ENCODE measurements at regions not wholly inside any gene's neighbourhood (a gene's known extent, or its start where the extent isn't known, plus 50 kb on each side); places are given as distances from the start of the nearest gene placed in this dataset.

DNA sequence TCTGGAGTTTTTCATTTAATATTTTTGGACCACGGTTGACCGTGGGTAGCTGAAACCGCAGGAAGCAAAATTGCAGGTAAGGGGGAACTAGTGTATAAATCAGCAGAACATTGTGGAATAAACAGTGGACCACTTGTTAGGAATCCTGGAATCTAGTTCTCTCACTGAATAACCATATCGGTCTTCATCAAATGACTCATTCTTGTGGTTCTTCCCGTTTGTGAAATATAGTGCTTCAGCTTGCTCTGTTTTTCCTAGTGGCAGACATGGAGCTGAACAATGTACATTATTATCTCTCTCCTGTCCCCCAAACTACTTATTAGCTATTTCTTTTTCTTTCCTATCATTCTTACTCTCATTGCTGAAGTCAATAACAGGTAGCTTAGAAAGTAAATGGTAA, 61.9 kb downstream of the HSPA13 start:
- no peak for DNase-seq (ENCODE audit: low spot score)
- no peak overlapping the region for H3K4me3 ChIP-seq
- no peak overlapping the region for H3K27ac ChIP-seq
- WGBS: 67% methylated on average over 5 of the region's 5 CpGs
- H3K36me3 ChIP-seq: no peaks in the 10 kb centered on the region
- no peaks in the 10 kb centered on the region for H3K9me3 ChIP-seq
- H3K27me3 ChIP-seq (replicated peaks; ENCODE audit: insufficient read depth): no peaks in the 10 kb centered on the region
- H3K4me1 ChIP-seq (replicated peaks): no peaks in the 10 kb centered on the region
- TF ChIP-seq POLR2AphosphoS5 (IDR thresholded peaks at IDR 0.05) (no peak), POLR2A (IDR thresholded peaks at IDR 0.05) (no peak)
- TF ChIP-seq, protein P1, sequence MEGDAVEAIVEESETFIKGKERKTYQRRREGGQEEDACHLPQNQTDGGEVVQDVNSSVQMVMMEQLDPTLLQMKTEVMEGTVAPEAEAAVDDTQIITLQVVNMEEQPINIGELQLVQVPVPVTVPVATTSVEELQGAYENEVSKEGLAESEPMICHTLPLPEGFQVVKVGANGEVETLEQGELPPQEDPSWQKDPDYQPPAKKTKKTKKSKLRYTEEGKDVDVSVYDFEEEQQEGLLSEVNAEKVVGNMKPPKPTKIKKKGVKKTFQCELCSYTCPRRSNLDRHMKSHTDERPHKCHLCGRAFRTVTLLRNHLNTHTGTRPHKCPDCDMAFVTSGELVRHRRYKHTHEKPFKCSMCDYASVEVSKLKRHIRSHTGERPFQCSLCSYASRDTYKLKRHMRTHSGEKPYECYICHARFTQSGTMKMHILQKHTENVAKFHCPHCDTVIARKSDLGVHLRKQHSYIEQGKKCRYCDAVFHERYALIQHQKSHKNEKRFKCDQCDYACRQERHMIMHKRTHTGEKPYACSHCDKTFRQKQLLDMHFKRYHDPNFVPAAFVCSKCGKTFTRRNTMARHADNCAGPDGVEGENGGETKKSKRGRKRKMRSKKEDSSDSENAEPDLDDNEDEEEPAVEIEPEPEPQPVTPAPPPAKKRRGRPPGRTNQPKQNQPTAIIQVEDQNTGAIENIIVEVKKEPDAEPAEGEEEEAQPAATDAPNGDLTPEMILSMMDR (IDR thresholded peaks at IDR 0.05): no peak
- intact Hi-C loops (cut with DNase I): no loop called here

DNA sequence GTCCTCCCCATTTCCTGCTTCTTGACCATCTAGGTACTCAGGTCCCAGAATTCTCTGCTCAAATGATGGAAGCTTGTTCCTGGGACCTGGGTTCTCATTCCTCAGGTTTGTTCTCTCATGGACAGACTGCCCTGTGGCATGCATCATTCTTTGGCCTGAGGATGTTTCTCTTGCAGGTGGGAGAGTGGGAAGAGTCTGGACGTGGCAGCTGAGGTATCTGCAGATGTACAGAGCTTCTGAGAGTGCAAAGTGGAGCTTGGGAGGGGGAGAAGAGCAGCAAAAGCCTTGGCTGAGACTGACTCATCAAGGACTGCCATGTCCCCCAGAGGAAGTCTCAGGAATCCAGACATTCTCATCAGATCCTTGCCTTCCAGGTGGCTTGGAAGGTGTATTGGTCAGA, 63.1 kb downstream of the HSPA13 start:
- DNase-seq (ENCODE audit: low spot score): no peak
- 71% methylated on average over 1 of the region's 1 CpG for WGBS
- no peaks in the 10 kb centered on the region for H3K4me1 ChIP-seq (replicated peaks)
- TF ChIP-seq, protein P1 (IDR thresholded peaks at IDR 0.05): no peak
- TF ChIP-seq POLR2A (IDR thresholded peaks at IDR 0.05) (no peak), POLR2AphosphoS5 (IDR thresholded peaks at IDR 0.05) (no peak)
- no peaks in the 10 kb centered on the region for H3K27me3 ChIP-seq (replicated peaks; ENCODE audit: insufficient read depth)
- H3K27ac ChIP-seq: no peak overlapping the region
- intact Hi-C loops (cut with DNase I): loop anchor here (2.0 kb wide), 1 partner anchor 15 kb away; no protein-coding TSS in a partner anchor
- H3K4me3 ChIP-seq: no peak overlapping the region
- no peaks in the 10 kb centered on the region for H3K9me3 ChIP-seq
- H3K36me3 ChIP-seq: no peaks in the 10 kb centered on the region

DNA sequence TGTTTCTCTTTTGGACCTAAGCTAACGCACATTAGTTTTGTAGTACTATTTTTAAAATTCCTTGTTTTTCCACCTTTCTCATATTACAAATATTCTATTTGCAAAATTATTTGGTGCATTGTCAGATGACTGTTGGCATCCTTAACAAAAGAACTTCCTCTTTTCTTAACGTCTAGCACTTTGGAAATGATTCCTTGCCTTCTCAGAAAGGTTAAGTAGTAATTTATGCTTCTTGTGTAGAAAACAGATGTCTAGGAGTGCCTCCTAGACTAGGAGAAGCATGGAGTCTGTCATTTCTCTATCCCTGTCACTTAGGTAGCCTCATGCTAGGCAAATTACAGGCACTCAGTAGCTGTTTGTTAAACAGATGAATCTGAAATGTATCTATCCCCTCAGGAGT, 64.4 kb downstream of the HSPA13 start:
- H3K36me3 ChIP-seq: no peaks in the 10 kb centered on the region
- DNase-seq (ENCODE audit: low spot score): no peak
- H3K27ac ChIP-seq: no peak overlapping the region
- 38% methylated on average over 2 of the region's 2 CpGs for WGBS
- H3K9me3 ChIP-seq: no peaks in the 10 kb centered on the region
- H3K4me3 ChIP-seq: no peak overlapping the region
- H3K4me1 ChIP-seq (replicated peaks): no peaks in the 10 kb centered on the region
- H3K27me3 ChIP-seq (replicated peaks; ENCODE audit: insufficient read depth): no peaks in the 10 kb centered on the region
- TF ChIP-seq, protein P1 (IDR thresholded peaks at IDR 0.05): no peak
- no peak for TF ChIP-seq POLR2AphosphoS5 (IDR thresholded peaks at IDR 0.05)
- TF ChIP-seq POLR2A (IDR thresholded peaks at IDR 0.05): no peak
- intact Hi-C loops (cut with DNase I): loop anchor here (2.0 kb wide), 1 partner anchor 14 kb away; no protein-coding TSS in a partner anchor

DNA sequence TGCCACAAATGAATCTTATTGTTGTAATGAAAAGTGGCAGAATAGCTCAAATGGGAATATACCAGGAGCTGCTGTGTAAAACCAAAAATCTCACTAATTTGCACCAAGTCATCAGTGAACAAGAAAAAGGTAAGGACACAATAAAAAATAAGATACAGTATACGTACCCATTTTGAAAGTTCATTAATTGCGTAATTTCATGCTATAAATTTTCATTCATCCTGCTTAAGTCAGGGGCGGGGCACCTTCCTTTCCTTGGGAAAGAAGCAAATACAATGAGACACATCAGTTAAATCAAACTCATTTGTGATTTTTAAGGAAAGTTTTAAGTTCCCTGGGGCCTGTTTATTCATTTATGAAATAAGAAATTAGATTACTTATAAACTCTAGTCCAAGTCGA, 65.4 kb downstream of the HSPA13 start:
- no peak overlapping the region for H3K27ac ChIP-seq
- H3K4me1 ChIP-seq (replicated peaks): no peaks in the 10 kb centered on the region
- TF ChIP-seq POLR2AphosphoS5 (IDR thresholded peaks at IDR 0.05): no peak
- TF ChIP-seq, protein P1 (IDR thresholded peaks at IDR 0.05): no peak
- TF ChIP-seq POLR2A (IDR thresholded peaks at IDR 0.05): no peak
- no peaks in the 10 kb centered on the region for H3K36me3 ChIP-seq
- H3K9me3 ChIP-seq: no peaks in the 10 kb centered on the region
- WGBS: 67% methylated on average over 4 of the region's 4 CpGs
- H3K4me3 ChIP-seq: no peak overlapping the region
- no peaks in the 10 kb centered on the region for H3K27me3 ChIP-seq (replicated peaks; ENCODE audit: insufficient read depth)
- no peak for DNase-seq (ENCODE audit: low spot score)
- intact Hi-C loops (cut with DNase I): no loop called here

DNA sequence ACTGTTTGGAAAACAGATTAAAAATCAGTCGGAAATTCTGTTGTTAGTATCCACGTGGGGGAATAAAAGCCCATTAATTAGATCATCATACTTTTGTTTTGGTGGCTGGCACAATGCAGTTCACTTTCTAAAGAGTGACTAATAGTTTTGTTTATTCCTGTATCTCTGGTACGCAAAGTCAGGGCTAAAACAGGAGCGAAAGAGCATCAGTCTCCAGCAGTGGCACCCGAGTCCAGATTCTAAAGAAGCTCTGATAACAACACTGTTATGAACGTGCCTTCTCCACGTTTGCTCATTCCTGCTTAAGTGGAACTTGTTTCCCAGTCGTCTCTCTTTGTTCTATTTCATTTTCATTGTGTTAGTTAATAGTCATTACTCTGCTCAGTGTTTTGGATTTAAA, 69.6 kb downstream of the HSPA13 start:
- H3K4me1 ChIP-seq (replicated peaks): no peaks in the 10 kb centered on the region
- no peak for DNase-seq (ENCODE audit: low spot score)
- WGBS: 7% methylated on average over 8 of the region's 8 CpGs
- intact Hi-C loops (cut with DNase I): no loop called here
- H3K27me3 ChIP-seq (replicated peaks; ENCODE audit: insufficient read depth): no peaks in the 10 kb centered on the region
- no peaks in the 10 kb centered on the region for H3K9me3 ChIP-seq
- no peaks in the 10 kb centered on the region for H3K36me3 ChIP-seq
- H3K27ac ChIP-seq: no peak overlapping the region
- no peak for TF ChIP-seq POLR2AphosphoS5 (IDR thresholded peaks at IDR 0.05)
- TF ChIP-seq, protein P1 (IDR thresholded peaks at IDR 0.05): no peak
- no peak for TF ChIP-seq POLR2A (IDR thresholded peaks at IDR 0.05)
- H3K4me3 ChIP-seq: no peak overlapping the region
